WTC11 (cell line): ENCODE measurements at regions not wholly inside any gene's neighbourhood (a gene's known extent, or its start where the extent isn't known, plus 50 kb on each side); places are given as distances from the start of the nearest gene placed in this dataset.

Experiments used
- ATAC-seq: fragments of 200-7000 bp; cut with Tn5 transposase; 2 replicates; pipeline ENCODE4 v1.10.0; 2021; ENCODE audit warnings: mild to moderate bottlenecking, moderate library complexity
- CTCF ChIA-PET: fragments of 300-600 bp; sonication (Branson Sonifier 250); formaldehyde crosslinking; loops from one replicate; lab custom pipeline; 2021; ENCODE audit warnings: antibody characterized with exemption; lab: Charles Lee
- POLR2A ChIA-PET: fragments of 350-600 bp; sonication (Branson Sonifier 250); formaldehyde crosslinking; loops from one replicate; lab custom pipeline; 2021; ENCODE audit warnings: antibody characterized with exemption; lab: Charles Lee
- DNase-seq: peaks from one replicate; pipeline ENCODE4 v3.0.0; 2021; ENCODE audit warnings: low spot score
- H3K27ac Mint-ChIP-seq: 2 replicates; pipeline ENCODE4 v1.8.0; 2021; ENCODE audit warnings: mixed read lengths
- H3K27me3 Mint-ChIP-seq: 2 replicates; pipeline ENCODE4 v1.8.0; 2021; ENCODE audit warnings: low read depth, mild to moderate bottlenecking, moderate library complexity, mixed read lengths
- H3K36me3 Mint-ChIP-seq: 2 replicates; pipeline ENCODE4 v1.8.0; 2021; ENCODE audit warnings: mixed read lengths
- H3K4me1 Mint-ChIP-seq: 2 replicates; pipeline ENCODE4 v1.8.0; 2022; ENCODE audit warnings: mixed read lengths
- H3K4me3 Mint-ChIP-seq: 2 replicates; pipeline ENCODE4 v1.8.0; 2021; ENCODE audit warnings: mild to moderate bottlenecking, moderate library complexity, mixed read lengths
- H3K9me3 Mint-ChIP-seq: 2 replicates; pipeline ENCODE4 v1.8.0; 2021; ENCODE audit warnings: mixed read lengths
- ATF2 ChIP-seq: sonication (generic); formaldehyde crosslinking; IDR thresholded peaks from 2 replicates; pipeline ENCODE4 v1.8.1; 2022; ENCODE audit warnings: low read depth, missing genetic modification reagents, borderline replicate concordance
- E2F4 ChIP-seq: sonication (generic); formaldehyde crosslinking; IDR thresholded peaks from 2 replicates; pipeline ENCODE4 v1.8.1; 2022; ENCODE audit warnings: low read depth, mild to moderate bottlenecking, moderate library complexity, missing genetic modification reagents, borderline replicate concordance
- ERG ChIP-seq: fragments of 250-450 bp; sonication (Bioruptor Pico); IDR thresholded peaks from 2 replicates; pipeline ENCODE4 v1.8.0; 2021; ENCODE audit warnings: mild to moderate bottlenecking
- ESRRA ChIP-seq: sonication (generic); formaldehyde crosslinking; IDR thresholded peaks from 2 replicates; pipeline ENCODE4 v1.8.1; 2022; ENCODE audit warnings: mild to moderate bottlenecking, missing genetic modification reagents, borderline replicate concordance
- HMGA2 ChIP-seq: fragments of 250-450 bp; sonication (Bioruptor Pico); IDR thresholded peaks from 2 replicates; pipeline ENCODE4 v1.4.0; 2021; ENCODE audit warnings: mild to moderate bottlenecking, moderate library complexity
- HMGXB4 ChIP-seq: sonication (generic); formaldehyde crosslinking; IDR thresholded peaks from 2 replicates; pipeline ENCODE4 v1.8.1; 2023; ENCODE audit warnings: mild to moderate bottlenecking, moderate library complexity, missing genetic modification reagents
- KAT7 ChIP-seq: sonication (generic); formaldehyde crosslinking; IDR thresholded peaks from 2 replicates; pipeline ENCODE4 v1.8.1; 2023; ENCODE audit warnings: missing genetic modification reagents, mild to moderate bottlenecking, borderline replicate concordance
- MLX ChIP-seq: sonication (generic); formaldehyde crosslinking; IDR thresholded peaks from 2 replicates; pipeline ENCODE4 v1.8.1; 2023; ENCODE audit warnings: mild to moderate bottlenecking, missing genetic modification reagents, moderate library complexity
- MYBL2 ChIP-seq: sonication (generic); formaldehyde crosslinking; IDR thresholded peaks from 2 replicates; pipeline ENCODE4 v1.8.1; 2023; ENCODE audit warnings: mild to moderate bottlenecking, moderate library complexity, missing genetic modification reagents
- USF2 ChIP-seq: sonication (generic); formaldehyde crosslinking; IDR thresholded peaks from 2 replicates; pipeline ENCODE4 v1.8.1; 2023; ENCODE audit warnings: mild to moderate bottlenecking, missing genetic modification reagents, moderate library complexity
- ZBTB43 ChIP-seq: sonication (generic); formaldehyde crosslinking; IDR thresholded peaks from 2 replicates; pipeline ENCODE4 v1.8.1; 2023; ENCODE audit warnings: mild to moderate bottlenecking, missing genetic modification reagents
- ZNF219 ChIP-seq: sonication (generic); formaldehyde crosslinking; IDR thresholded peaks from 2 replicates; pipeline ENCODE4 v1.8.0; 2023; ENCODE audit warnings: missing genetic modification reagents, mild to moderate bottlenecking, borderline replicate concordance
- ZNF281 ChIP-seq: sonication (generic); formaldehyde crosslinking; IDR thresholded peaks from 2 replicates; pipeline ENCODE4 v1.8.0; 2023; ENCODE audit warnings: mild to moderate bottlenecking, missing genetic modification reagents
- ZNF425 ChIP-seq: fragments of 250-450 bp; sonication (Bioruptor Pico); conservative IDR thresholded peaks from 2 replicates; pipeline ENCODE4 v1.9.0; 2021; ENCODE audit warnings: mild to moderate bottlenecking
- ZNF532 ChIP-seq: fragments of 250-450 bp; sonication (Bioruptor Pico); IDR thresholded peaks from 2 replicates; pipeline ENCODE4 v1.9.0; 2021; ENCODE audit warnings: mild to moderate bottlenecking, borderline replicate concordance
- ZNF671 ChIP-seq: fragments of 250-450 bp; sonication (Bioruptor Pico); IDR thresholded peaks from 2 replicates; pipeline ENCODE4 v1.8.0; 2021; ENCODE audit warnings: mild to moderate bottlenecking

- no peak for TF ChIP-seq USF2 (CRISPR knock-in tag)
Observed at GRCh38 chr3:111373861-111374260, 168.1 kb upstream of the CD96 start (continued).

GRCh38 chr3:111385971-111386495 is 156.0 kb upstream of the CD96 start:
- H3K4me3 Mint-ChIP-seq = no peak overlapping the region
- DNase-seq (no peak), ATAC-seq (no peak)
- POLR2A ChIA-PET = no interaction called here
- CTCF ChIA-PET = no interaction called here
- peaks cover 47% of the 10 kb centered on the region for H3K9me3 Mint-ChIP-seq
- no peaks in the 10 kb centered on the region for H3K27me3 Mint-ChIP-seq
- no peaks in the 10 kb centered on the region for H3K4me1 Mint-ChIP-seq
- no peak overlapping the region for H3K27ac Mint-ChIP-seq
- TF ChIP-seq MLX (CRISPR knock-in tag) = no peak
- no peak for TF ChIP-seq ZNF219
- TF ChIP-seq ZNF671 = no peak
- no peak for TF ChIP-seq E2F4 (CRISPR knock-in tag)
- TF ChIP-seq ATF2 (CRISPR knock-in tag) = no peak
- no peak for TF ChIP-seq HMGXB4 (CRISPR knock-in tag)
- no peak for TF ChIP-seq MYBL2 (CRISPR knock-in tag)
- TF ChIP-seq ZNF425 = no peak
- TF ChIP-seq ESRRA (CRISPR knock-in tag) = no peak
- TF ChIP-seq ZBTB43 (CRISPR knock-in tag) = no peak
- TF ChIP-seq HMGA2 (CRISPR knock-in tag) = no peak
- TF ChIP-seq KAT7 (CRISPR knock-in tag) = no peak
- no peak for TF ChIP-seq ERG (CRISPR knock-in tag)
- no peak for TF ChIP-seq ZNF532 (CRISPR knock-in tag)
- no peak for TF ChIP-seq ZNF281 (CRISPR knock-in tag)
- peaks cover 9% of the 10 kb centered on the region for H3K36me3 Mint-ChIP-seq
